ENCODE measurements at regions not wholly inside any gene's neighbourhood (a gene's known extent, or its start where the extent isn't known, plus 50 kb on each side); places are given as distances from the start of the nearest gene placed in this dataset.

- Mint-ChIP-seq H3K4me3 (ENCODE audit: low read depth, unreplicated experiment) (peak overlapping the region; percentile 60), H3K27ac (ENCODE audit: unreplicated experiment) (peak overlapping the region; percentile 89), H3K27me3 (ENCODE audit: unreplicated experiment) (no peaks in the 10 kb centered on the region), H3K36me3 (ENCODE audit: insufficient read depth, unreplicated experiment) (peaks cover 41% of the 10 kb centered on the region), H3K4me1 (ENCODE audit: low read depth, unreplicated experiment) (peaks cover 82% of the 10 kb centered on the region), H3K9me3 (ENCODE audit: low read depth, unreplicated experiment) (peaks cover 3% of the 10 kb centered on the region)
- CTCF ChIA-PET: interaction anchor here (0.6 to 3.1 kb wide), 21 partner anchors 8 to 678 kb away, joined by 3 to 20 read pairs (median 6); partner anchors contain the start of gene SCAND1
- BruUV-seq (replicated peaks): no TSS peak
- DNase-seq: peak; percentile 93
- TF ChIP-seq, protein P1, sequence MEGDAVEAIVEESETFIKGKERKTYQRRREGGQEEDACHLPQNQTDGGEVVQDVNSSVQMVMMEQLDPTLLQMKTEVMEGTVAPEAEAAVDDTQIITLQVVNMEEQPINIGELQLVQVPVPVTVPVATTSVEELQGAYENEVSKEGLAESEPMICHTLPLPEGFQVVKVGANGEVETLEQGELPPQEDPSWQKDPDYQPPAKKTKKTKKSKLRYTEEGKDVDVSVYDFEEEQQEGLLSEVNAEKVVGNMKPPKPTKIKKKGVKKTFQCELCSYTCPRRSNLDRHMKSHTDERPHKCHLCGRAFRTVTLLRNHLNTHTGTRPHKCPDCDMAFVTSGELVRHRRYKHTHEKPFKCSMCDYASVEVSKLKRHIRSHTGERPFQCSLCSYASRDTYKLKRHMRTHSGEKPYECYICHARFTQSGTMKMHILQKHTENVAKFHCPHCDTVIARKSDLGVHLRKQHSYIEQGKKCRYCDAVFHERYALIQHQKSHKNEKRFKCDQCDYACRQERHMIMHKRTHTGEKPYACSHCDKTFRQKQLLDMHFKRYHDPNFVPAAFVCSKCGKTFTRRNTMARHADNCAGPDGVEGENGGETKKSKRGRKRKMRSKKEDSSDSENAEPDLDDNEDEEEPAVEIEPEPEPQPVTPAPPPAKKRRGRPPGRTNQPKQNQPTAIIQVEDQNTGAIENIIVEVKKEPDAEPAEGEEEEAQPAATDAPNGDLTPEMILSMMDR (IDR thresholded peaks at IDR 0.05; ENCODE audit: unreplicated experiment): no peak
- intact Hi-C loops (cut with micrococcal nuclease; ENCODE audit: unreplicated experiment): loop anchor here (2.0 kb wide), 1 partner anchor 53 kb away; no protein-coding TSS in a partner anchor
Observed at GRCh38 chr20:36085686-36086267, 68.8 kb upstream of the EPB41L1 start.

- TF ChIP-seq, protein P1 (IDR thresholded peaks at IDR 0.05; ENCODE audit: unreplicated experiment): no peak
- peaks cover 82% of the 10 kb centered on the region for H3K4me1 Mint-ChIP-seq (ENCODE audit: low read depth, unreplicated experiment)
- no peaks in the 10 kb centered on the region for H3K27me3 Mint-ChIP-seq (ENCODE audit: unreplicated experiment)
- peaks cover 3% of the 10 kb centered on the region for H3K9me3 Mint-ChIP-seq (ENCODE audit: low read depth, unreplicated experiment)
- DNase-seq: peak; percentile 56
- BruUV-seq (replicated peaks): no TSS peak
- peaks cover 47% of the 10 kb centered on the region for H3K36me3 Mint-ChIP-seq (ENCODE audit: insufficient read depth, unreplicated experiment)
- intact Hi-C loops (cut with micrococcal nuclease; ENCODE audit: unreplicated experiment): loop anchor here (2.0 kb wide), 1 partner anchor 52 kb away; no protein-coding TSS in a partner anchor
- H3K27ac Mint-ChIP-seq (ENCODE audit: unreplicated experiment): peak overlapping the region; percentile 89
- H3K4me3 Mint-ChIP-seq (ENCODE audit: low read depth, unreplicated experiment): no peak overlapping the region
- CTCF ChIA-PET: interaction anchor here (0.6 to 3.1 kb wide), 12 partner anchors 10 to 1092 kb away, joined by 3 to 20 read pairs (median 8); no protein-coding TSS in a partner anchor
Observed at GRCh38 chr20:36086767-36087166, 67.8 kb upstream of the EPB41L1 start.

DNA sequence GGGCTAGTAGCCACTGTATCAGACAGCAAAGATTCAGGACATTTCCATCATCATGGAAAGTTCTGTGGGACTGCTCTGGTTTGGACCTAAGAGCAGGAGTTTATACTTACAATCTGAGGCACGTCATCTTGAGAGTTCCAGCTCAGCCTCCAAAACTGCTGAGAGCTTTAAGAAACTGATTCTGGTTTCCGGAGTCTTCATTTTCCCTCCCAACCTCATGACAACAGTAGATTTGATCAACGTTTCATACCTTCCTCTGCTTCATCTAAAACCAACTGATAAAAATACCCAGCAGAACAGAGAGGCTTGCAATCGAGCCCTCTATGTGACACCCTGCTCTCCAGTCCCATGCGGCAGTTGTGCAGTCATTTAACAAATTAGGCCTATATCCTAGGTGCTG lies 64.3 kb upstream of the EPB41L1 start:
- H3K9me3 Mint-ChIP-seq (ENCODE audit: low read depth, unreplicated experiment): no peaks in the 10 kb centered on the region
- TF ChIP-seq, protein P1 (IDR thresholded peaks at IDR 0.05; ENCODE audit: unreplicated experiment): no peak
- intact Hi-C loops (cut with micrococcal nuclease; ENCODE audit: unreplicated experiment): loop anchor here (5.0 kb wide), 1 partner anchor 43 kb away; no protein-coding TSS in a partner anchor
- no peaks in the 10 kb centered on the region for H3K27me3 Mint-ChIP-seq (ENCODE audit: unreplicated experiment)
- peak overlapping the region; percentile 28 for H3K27ac Mint-ChIP-seq (ENCODE audit: unreplicated experiment)
- peaks cover 62% of the 10 kb centered on the region for H3K4me1 Mint-ChIP-seq (ENCODE audit: low read depth, unreplicated experiment)
- H3K4me3 Mint-ChIP-seq (ENCODE audit: low read depth, unreplicated experiment): no peak overlapping the region
- CTCF ChIA-PET: interaction anchor here (0.6 to 0.7 kb wide), 3 partner anchors 21 to 1668 kb away, joined by 3 to 7 read pairs (median 4); no protein-coding TSS in a partner anchor
- H3K36me3 Mint-ChIP-seq (ENCODE audit: insufficient read depth, unreplicated experiment): peaks cover 43% of the 10 kb centered on the region
- no TSS peak for BruUV-seq (replicated peaks)
- no peak for DNase-seq

DNA sequence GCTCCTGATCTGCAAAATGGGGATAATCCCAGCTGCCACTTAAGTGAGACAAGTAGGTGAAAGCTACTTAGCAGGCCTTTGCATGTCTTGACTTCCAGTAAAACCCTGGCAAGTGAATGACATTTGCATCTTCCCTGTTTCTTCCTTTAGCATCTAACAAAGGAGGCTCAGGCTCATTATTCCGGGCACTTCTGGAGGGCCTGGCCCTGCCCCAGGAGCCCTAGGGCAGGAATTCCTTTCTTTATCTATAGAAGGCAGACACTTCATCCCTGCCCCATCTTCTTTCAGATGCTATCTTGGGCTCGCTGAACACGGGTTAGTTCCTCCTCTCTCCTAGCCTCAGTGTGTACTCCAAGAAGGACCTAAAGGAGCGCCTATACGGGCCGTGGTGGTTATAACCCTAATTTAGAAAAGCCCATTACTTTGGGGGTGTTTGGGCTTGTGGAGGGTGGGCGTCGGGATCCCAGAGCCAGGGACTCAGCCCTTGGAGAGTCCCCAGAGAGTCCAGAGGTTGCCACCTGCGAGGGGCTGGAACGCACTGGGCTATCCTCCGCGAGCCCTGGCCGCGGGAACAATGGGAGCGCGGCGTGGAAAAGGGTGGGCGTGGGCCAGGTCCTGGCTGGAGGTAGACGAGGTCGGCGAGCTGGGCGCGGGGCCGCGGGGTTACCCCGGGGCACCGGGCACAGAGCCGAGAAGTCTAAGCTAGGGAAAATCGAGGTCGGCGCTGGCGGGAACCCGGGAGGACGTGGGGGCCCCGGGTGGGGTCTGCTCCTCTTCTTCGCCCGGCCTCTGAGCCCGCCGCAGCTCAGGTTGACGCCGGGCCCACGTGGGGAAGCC lies 62.8 kb upstream of the EPB41L1 start:
- Mint-ChIP-seq H3K9me3 (ENCODE audit: low read depth, unreplicated experiment) (no peaks in the 10 kb centered on the region), H3K4me1 (ENCODE audit: low read depth, unreplicated experiment) (peaks cover 62% of the 10 kb centered on the region), H3K4me3 (ENCODE audit: low read depth, unreplicated experiment) (peak overlapping the region; percentile 94), H3K27me3 (ENCODE audit: unreplicated experiment) (no peaks in the 10 kb centered on the region), H3K27ac (ENCODE audit: unreplicated experiment) (peak overlapping the region; percentile 75), H3K36me3 (ENCODE audit: insufficient read depth, unreplicated experiment) (peaks cover 32% of the 10 kb centered on the region)
- TF ChIP-seq, protein P1 (IDR thresholded peaks at IDR 0.05; ENCODE audit: unreplicated experiment): no peak
- CTCF ChIA-PET: interaction anchor here (0.6 to 2.8 kb wide), 9 partner anchors 10 to 164 kb away, joined by 3 to 12 read pairs (median 6); no protein-coding TSS in a partner anchor
- BruUV-seq (replicated peaks): TSS peak; percentile 81
- intact Hi-C loops (cut with micrococcal nuclease; ENCODE audit: unreplicated experiment): loop anchor here (5.0 kb wide), 1 partner anchor 44 kb away; no protein-coding TSS in a partner anchor
- no peak for DNase-seq
